HG03039 (cell line): ENCODE measurements at regions not wholly inside any gene's neighbourhood (a gene's known extent, or its start where the extent isn't known, plus 50 kb on each side); places are given as distances from the start of the nearest gene placed in this dataset.
"Not testable (repeated sequence)": the region's sequence is repeated elsewhere in the genome, so short reads cannot be mapped to it uniquely, and the experiment has no call there.

Experiments used
- ATAC-seq: cut with Tn5 transposase; IDR thresholded peaks from one replicate; pipeline ENCODE4 v1.9.1; 2021; ENCODE audit warnings: mild to moderate bottlenecking, moderate library complexity; ENCODE audit not compliant: unreplicated experiment

DNA sequence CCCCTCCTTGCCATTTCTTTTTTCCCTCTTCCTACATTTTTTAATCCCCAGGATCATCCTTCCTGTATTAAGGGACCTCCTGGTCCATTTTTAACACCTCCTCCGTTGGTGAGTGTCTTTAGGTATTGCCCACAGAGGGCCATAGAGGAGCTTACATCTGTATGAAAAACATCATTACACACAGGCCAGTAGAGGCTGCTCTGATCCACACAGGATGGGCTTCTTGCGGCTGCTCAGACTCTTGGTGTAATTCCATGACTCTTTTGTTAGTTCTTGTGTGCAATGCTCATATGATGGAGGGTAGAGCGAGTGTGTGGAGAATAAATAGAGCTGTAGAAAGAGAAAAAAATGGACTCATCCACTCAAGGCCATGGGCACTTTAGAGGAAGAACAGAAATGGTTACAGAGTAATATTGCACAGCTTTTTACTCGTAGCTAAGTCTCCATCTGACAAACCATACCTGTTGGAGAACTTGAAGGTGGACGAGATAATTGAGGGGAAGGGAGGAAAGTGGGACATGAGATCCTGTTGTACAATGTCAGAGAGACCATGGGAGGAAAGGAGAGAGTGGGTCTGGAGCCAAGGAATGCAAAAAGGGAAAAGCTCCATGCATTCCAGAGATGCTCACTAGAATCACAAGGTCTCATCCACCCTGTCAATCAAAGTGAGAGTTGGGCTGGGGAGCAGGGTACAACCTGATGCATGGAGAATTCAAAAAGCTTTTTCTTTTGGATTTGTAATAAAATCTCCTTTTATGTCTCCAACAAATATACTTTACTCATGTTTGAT, 129.7 kb upstream of the TNP1 start:
- ATAC-seq, result no peak

DNA sequence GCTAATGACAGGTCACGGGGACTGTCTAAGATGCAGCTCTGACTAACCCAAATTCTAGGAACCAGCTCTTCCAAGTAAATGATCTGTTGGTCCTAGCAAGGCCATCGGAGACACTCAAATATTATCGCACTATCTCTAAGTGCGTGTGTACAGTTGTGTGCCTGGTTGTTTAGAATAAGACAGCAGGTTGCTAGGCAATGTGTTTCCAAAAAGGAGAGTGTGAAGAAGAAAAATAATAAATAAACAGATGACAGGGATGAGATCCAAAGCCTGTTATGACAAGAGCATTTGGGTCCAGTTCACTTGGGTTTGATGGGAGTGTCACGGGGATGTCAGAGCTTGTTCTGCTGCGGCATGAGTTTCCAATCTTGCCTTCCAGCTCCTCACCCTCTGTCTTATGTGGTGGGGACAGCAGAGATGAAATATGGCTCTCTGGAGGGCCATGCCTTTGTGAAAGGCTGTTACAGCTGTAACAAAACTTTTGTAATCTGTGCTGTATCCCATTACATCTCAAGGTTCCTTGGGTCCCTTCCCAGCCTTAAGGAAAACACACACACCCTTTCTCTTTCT, 127.5 kb upstream of the TNP1 start:
- ATAC-seq, result no peak

DNA sequence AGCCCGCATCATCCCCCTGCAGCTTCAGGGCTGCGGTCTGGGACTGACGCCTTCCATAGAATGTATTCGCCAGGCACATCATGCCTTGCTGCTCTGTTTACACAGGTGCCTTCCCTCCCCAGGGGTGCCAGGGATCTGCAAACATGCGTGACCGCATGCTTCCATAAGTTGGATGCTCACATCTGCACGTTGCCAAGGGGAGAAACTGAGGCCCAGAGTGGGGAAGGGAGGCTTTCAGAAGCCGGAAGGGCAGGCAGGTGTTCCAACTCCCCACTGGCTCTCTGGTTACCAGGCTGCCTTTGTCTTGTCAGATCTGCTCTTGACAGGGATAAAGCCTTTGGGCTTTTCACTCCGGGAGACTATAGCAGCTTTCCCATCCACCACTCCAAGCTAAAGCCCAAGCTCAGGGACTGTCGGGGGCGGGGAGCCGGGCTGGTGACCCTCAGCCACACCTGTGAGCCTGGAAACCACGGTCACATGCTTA, 125.8 kb upstream of the TNP1 start:
- no peak for ATAC-seq

DNA sequence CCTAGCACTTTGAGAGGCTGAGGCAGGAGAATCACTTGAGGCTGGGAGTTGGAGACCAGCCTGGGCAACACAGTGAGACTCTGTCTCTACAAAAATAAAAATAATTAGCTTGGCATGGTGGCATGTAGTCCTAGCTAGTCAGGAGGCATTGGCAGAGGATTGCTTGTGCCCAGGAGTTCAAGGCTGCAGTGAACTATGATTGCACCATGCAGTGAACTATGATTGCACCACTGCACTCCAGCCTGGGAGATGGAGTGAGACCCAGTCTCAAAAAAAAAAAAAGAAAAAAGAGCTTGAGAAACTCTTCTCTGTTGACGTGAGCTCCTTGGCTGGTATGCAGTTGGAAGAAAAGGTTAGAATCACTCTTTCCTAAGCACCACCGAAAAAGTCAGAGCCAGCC, 125.1 kb upstream of the TNP1 start:
- no peak for ATAC-seq

DNA sequence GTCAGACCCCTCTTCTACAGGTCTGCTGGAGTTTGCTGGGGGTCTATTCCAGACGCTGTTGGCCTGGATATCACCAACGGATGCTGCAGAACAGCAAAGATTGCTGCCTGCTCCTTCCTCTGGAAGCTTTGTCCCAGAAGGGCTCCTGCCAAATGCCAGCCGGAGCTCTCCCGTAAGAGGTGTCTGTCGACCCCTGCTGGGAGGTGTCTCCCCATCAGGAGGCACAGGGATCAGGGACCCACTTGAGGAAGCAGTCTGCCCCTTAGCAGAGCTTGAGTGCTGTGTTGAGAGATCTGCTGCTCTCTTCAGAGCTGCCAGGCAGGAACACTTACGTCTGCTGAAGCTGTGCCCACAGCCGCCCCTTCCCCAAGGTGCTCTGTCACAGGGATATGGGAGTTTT, 122.1 kb upstream of the TNP1 start:
- ATAC-seq, result not testable (repeated sequence)

DNA sequence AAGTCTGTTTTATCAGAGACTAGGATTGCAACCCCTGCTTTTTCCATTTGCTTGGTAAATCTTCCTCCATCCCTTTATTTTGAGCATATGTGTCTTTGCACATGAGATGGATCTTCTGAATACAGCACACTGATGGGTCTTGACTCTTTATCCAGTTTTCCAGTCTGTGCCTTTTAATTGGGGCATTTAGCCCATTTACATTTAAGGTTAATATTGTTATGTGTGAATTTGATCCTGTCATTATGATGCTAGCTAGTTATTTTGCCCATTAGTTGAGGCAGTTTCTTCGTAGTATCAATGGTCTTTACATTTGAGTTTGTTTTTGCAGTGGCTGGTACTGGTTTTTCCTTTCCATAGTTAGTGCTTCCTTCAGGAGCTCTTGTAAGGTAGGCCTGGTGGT, 120.6 kb upstream of the TNP1 start:
- ATAC-seq, result not testable (repeated sequence)

DNA sequence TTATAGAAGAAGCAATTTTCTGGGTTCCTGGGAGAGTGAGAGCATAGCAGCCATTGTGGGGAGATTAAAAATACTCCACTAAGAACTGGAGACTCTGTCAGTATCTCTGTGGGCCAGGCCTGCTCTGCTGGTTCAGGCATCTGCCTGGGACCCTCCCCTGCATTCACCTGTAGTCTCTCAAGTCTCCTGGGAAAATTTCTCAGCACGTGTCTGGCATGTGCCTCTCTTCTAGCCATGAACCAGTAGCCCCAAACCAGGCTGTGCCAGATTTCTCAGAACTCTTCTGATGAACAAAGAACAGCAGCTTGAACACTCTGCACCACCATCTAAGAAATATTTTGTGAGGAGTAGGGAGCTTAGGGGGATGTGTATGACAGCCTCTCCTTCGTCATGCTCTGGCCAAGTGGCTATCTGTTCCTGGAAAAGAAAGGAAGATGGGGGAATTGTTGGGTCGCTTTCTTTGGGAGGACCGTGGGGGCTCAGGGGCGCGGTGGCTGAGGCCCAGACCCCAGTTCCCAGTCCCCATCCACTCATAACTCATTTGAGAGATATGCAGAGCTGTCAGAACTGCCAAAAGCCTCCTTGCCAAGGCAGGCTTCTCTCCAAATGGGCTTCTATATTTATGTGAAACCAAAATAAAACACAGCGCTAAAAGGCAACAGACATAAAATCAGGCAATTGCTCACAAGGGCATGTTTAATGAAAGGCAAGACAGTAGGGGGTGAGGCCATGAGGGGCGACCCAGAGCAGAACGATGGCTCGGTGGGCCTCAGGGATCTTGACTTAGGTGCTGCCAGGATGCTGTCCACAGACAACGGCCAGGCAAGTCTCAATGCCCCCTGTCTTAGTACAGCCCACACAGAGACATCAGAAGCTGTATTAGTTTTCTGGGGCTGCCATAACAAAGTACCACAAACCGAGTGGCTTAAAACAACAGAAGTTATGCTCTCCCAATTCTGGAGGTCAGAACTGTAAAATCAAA, 114.7 kb upstream of the TNP1 start:
- no peak for ATAC-seq

DNA sequence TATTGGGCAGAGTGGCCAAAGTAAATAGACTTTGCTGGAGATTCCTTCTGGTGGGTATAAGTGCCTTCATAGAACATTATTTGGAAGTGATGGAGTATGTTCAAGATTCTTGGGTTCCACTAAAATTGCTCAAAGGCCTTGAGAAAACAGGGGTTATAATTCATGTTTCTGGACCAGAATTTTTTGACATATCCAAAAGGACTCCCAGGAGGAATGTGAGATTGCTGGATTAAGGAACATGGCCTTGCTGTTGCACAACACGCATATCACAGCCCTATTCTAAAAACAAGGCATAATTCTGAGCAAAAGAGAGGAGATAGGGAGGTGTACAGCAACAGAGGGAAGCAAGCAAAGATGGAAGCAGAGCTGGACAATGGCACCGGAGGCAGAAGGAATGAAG, 111.7 kb upstream of the TNP1 start:
- no peak for ATAC-seq

DNA sequence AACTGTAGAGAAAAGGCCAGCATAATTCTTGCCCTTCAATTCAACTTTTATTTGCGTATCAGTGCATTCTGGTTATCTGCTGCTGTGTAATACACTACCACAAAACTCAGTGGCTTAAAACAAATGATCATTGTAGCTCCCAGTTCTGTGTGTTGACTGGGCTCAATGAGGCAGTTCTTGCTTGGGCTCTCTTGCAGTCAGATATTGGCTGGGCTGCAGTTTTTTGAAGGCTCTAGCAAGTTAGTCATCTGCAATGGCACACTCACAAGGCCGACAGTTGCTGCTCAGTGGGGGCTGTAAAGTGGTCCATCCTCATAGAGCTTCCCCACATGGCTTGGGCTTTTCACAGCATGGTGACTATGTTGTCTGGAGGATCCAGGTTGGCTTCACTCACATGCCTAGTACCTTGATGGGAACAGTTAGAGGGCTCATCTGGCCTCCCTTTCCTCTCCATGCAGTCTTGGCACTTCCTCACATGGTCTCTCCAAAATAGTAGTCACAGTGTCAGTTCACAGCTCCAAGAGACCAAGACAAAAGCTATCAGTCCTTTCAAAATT, 110.6 kb upstream of the TNP1 start:
- ATAC-seq, result no peak

DNA sequence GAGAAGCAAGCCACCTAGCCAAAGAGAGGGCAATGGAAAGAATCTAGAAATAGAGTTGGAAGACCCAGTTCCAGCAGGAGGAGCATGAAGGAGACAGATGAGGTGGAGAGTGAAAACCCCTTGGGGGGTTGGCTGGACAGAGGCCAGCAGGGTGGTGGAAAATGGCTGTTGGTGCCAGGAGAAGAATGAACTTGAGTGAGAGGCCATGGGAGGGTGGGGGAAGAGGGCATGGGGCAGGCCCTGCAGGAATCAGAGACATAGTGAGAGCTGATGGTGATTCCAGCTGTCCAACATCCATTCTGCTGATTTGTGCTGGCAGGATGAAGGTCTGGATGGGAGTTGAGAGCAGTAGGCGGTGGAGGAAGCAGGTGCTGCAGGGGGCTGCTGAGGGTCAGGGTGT, 108.0 kb upstream of the TNP1 start:
- ATAC-seq, result no peak

DNA sequence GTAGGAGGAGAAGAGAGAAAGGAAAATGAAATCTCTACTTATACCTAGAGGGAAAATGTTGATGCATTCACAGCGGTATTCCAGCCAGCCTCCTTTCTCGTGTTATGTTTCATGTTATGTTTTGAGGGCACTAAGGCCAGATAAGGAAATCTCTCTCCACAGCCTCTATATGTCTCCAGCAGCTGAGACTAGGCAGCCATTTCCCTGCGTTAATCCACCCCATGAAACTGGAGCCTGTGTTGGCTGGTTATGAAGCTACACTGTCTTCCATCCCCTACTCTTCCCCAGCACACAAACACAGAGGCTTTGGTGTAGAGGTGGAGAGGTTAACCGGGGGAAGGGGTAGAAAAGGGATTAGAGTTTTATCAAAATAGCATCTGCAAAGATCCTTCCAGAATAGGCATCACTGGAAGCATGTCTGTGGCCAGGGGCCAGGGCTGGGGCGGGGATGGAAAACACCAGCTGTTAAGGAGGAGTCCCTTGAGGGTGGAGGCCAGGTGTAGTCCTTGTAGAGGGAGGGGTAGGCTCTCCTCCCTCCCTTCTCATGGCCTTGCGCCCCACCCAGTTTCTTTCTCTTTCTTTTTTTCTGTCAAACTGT, 100.9 kb upstream of the TNP1 start:
- ATAC-seq, result no peak

DNA sequence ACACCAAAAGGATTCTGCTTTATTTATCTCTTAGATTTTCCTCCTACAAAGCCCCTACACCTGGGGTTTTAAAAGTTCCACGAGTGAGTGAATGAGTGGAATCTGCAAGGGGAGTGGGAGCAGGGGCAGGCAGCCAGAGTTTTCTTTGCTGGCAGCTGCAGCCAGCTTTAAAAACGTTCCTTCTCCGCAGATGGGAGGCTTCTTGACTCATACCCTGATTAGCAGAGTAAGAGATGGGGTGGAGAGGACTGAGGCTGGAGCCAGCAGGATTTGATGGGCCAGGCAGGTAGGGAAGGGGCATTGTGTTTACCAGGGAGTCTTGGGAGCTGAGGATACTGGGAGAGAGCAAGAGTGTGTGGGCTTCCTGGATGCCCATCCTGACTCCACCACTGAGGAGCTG, 99.6 kb upstream of the TNP1 start:
- ATAC-seq, result no peak

DNA sequence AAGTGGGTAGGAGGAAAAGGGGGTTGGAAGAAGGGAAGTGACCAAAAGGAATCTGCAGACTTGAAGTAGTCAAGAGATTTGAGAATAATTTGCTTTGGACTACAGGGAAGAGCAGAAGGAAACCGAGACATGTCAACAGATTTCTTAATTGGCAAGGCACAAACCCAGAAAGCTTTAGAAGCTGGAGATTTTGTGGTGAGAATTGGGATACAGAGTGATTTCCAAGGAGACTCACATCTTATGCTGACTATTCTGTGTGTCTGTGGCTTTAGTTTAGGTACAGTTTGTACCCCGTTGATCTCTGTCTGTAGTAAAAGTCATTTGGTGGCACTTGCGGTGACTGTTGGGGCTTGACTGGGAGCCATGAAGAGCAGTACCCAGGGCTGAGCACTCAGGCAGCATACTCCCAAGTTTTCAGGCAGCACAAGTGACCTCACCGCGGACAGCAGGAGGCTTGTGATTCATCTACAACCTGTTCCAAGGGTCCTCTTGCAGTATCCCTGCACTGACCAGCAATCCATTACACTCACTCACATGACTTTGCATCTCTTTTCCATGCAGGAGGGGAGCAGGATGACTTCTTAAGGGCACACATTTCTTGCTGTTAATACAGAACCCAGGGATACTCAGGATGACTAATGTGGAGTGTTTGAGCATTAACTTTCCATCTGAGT, 97.1 kb upstream of the TNP1 start:
- no peak for ATAC-seq

DNA sequence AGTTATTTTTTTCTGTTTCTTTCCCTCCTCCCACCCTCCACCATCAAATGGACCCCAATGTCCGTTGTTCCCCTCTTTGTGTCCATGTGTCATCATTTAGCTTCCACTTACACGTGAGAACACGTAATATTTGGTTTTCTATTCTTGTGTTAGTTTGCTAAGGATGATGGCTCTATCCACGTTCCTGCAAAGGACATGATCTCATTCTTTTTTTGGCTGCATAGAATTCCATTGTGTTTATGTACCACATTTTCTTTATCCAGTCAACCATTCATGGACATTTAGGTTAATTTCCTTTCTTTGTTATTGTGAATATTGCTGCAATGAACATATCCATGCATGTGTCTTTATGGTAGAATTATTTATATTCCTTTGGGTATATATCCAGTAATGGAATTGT, 91.3 kb upstream of the TNP1 start:
- ATAC-seq, result no peak

DNA sequence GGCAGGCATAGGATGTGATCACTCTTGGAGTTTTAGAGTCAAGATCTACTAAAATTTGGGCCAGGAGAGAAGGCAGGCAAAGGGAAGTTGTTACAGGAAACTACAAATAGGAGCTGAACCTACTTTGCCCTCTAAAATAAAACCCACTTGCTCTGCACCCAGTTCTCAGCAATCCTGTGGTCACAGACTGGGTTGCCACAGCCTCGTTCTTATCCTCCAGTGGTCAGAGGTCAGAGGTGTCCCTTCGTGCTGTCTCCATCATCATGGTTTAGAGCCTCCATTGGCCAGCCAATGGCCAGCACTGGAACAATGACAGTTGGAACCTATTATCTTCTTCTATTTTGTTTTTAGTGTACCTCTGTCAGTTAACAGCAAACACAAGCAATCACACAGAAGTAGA, 90.7 kb upstream of the TNP1 start:
- no peak for ATAC-seq

DNA sequence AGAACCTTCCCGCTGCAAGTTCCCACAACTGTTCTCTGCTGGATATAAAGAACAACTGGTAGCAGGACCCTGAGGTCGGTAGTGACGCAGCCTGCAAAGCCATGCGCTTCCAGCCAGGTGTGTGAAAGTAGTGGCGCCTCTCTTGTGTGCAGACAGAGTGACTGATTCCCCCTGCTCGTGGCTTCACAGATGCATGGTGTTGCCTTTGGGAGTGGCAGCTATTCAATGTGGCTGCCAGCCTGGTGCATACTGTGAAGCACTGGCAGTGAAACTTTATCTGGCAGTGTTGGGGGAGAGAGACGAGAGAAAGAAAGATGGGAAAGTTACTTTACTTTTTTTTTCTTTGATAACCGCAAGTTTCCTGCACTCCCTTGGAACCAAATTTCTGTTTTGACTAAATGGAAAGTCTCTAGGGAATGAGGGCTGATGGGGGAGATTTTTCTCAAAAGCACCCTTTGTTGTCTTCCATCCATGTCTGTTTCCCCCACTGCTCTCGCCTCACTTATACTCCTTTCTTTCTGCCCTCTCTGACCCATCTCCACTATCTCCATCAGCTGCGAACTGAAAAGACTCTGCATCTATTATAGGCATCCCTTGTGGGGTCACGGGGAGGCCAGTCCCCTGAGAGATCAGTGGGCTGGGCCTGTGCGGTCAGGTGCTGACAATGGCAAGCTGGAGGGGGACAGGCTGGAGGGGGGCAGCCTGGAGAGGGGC, 90.0 kb upstream of the TNP1 start:
- no peak for ATAC-seq

DNA sequence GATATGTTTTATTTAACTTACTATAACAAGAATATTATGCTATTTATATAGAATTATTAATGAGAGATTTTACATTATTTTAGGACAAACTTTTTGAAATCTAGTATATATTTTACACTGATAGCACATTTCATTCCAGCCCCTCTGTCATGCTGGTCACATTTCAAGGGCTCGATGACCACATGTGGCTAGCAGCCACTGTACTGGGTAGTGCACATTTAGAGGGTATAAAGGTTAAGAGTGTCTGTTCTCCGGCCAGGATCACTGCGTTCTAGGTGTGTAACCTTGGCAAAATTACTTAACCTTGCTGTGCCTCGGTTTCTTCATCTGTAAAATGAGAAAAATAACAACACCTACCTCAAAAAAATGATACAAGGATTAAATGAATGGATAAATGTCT, 87.2 kb upstream of the TNP1 start:
- no peak for ATAC-seq

DNA sequence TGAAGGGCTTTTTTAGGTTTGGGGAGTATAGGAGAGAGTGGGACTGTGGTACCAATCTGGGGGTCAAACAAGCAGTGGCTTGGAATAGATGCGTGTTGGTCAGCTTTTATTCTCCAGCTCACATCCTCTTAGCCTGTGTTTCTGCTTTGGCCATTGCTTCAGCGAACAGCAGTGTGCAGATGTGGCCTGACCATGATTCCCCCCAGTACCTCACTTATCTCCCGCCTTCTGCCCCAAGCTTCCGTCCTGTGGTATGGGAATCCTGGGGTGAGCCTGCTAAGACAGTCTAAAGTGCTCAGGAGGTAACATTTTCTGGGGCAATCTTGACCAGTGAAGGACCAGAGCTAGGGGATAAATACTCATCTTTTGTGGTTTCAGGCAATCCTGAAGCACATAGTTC, 84.9 kb upstream of the TNP1 start:
- ATAC-seq, result no peak

DNA sequence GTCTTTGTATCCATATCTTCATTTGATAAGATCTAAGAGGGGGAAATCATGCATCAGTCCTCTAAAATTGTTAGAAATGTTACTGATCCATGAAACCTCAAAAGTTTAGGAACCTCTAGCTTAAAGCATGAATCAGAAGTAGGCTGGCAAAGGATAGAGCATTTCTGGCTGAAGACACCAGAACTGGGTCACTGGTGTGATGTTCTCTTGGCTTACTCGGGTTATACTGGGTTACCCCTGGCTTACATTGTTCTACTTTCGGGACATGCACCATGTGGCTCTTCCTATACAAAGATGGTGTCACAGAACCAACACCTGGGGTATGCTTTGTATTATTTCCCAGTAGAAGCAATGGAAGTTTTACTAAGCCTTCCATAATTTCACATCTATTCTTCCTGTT, 83.2 kb upstream of the TNP1 start:
- ATAC-seq, result no peak

DNA sequence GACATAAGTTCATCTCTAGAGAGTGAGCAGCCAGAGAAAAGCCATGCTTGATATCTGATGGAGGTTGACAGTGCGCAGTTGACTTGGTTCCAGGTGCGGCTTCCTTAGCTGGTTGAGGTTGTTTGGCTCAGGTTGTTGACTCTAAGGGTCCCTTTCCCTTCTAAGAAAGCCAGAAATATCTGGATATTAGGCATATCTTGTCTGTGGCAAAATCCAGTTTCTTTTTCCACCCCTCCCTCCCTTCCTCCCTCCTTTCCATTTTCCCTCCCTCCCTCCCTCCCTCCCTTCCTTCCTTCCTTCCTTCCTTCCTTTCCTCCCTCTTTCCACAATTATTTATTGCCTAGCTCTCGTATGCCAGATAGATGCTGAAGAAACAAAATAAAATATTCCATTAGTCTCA, 82.6 kb upstream of the TNP1 start:
- no peak for ATAC-seq
